GM23248 (cell line): ENCODE measurements at regions not wholly inside any gene's neighbourhood (a gene's known extent, or its start where the extent isn't known, plus 50 kb on each side); places are given as distances from the start of the nearest gene placed in this dataset.

Experiments used
- EZH2 ChIP-seq: fragments of 200-600 bp; sonication (generic); IDR thresholded peaks from 2 replicates; pipeline ENCODE4 v1.6.1; 2018; ENCODE audit warnings: antibody characterized with exemption, mild to moderate bottlenecking; ENCODE audit not compliant: insufficient read depth, poor library complexity, severe bottlenecking
- EZH2phosphoT487 ChIP-seq: fragments of 200-600 bp; sonication (generic); IDR thresholded peaks from 2 replicates; pipeline ENCODE4 v1.6.1; 2018; ENCODE audit warnings: antibody characterized with exemption, moderate library complexity, mild to moderate bottlenecking, low read depth; ENCODE audit not compliant: insufficient read depth

DNA sequence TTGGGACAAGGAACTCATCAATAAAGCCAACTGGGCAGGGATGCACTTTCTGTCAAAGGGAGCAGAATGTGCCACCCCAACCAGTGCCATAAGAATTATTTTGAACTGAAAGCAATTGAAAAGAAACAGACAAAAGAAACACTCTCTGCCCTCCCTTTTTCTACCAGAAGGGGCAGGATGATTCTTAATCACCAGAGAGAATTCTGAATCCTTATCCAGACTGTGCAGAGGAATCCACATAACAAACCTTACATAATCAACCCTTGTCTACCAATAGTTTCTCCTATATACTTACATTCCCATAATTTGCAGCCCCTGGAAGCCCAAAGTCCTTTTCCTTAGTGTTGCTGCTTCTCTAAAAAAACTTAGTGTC lies 520.7 kb upstream of the NBEA start:
- no peak for TF ChIP-seq EZH2
- TF ChIP-seq EZH2phosphoT487: no peak
